KOPT-K1 (cell line): ENCODE measurements at regions not wholly inside any gene's neighbourhood (a gene's known extent, or its start where the extent isn't known, plus 50 kb on each side); places are given as distances from the start of the nearest gene placed in this dataset.

Experiments used
- H3K27ac ChIP-seq: fragments of 200-600 bp; sonication (generic); 2 replicates; pipeline ENCODE4 v1.5.1; 2016; ENCODE audit warnings: antibody characterized with exemption, mild to moderate bottlenecking, low read depth, low read length; ENCODE audit not compliant: poor library complexity, severe bottlenecking
- H3K36me3 ChIP-seq: fragments of 200-600 bp; sonication (generic); 2 replicates; pipeline ENCODE4 v1.5.1; 2017; ENCODE audit warnings: antibody characterized with exemption, mild to moderate bottlenecking, low read length, moderate library complexity; ENCODE audit not compliant: insufficient read depth
- H3K9me3 ChIP-seq: fragments of 200-600 bp; sonication (generic); 2 replicates; pipeline ENCODE4 v1.5.1; 2017; ENCODE audit warnings: antibody characterized with exemption, low read length, mild to moderate bottlenecking; ENCODE audit not compliant: insufficient read depth, poor library complexity, severe bottlenecking

DNA sequence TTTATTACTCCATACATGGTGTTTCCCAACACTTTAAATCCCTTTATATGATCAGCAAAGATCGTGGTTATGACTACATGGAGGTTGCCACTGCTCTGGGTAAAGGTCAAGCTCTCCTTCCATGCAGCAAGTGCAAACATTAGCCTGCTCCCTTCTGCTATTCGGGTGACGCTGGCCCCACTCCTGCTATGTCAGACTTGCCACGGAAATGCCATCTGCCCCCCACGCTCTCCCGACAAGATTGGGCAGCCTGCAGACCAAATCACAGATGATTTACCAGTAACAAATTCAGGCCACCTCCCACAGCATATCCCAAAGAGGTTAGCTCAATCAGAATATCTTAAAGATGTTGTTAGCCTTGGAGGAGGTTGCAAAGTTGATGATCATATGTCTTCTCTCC is 77.8 kb upstream of the MGMT start:
- H3K27ac ChIP-seq: no peak overlapping the region
- H3K36me3 ChIP-seq: no peaks in the 10 kb centered on the region
- no peaks in the 10 kb centered on the region for H3K9me3 ChIP-seq

- Histone ChIP-seq H3K9me3 (no peaks in the 10 kb centered on the region), H3K36me3 (no peaks in the 10 kb centered on the region), H3K27ac (no peak overlapping the region)
Observed at GRCh38 chr10:129390147-129390546, 76.9 kb upstream of the MGMT start.

GRCh38 chr10:129390726-129391125 is 76.3 kb upstream of the MGMT start:
- no peak overlapping the region for H3K27ac ChIP-seq
- H3K36me3 ChIP-seq: no peaks in the 10 kb centered on the region
- no peaks in the 10 kb centered on the region for H3K9me3 ChIP-seq

GRCh38 chr10:129391464-129391863 is 75.6 kb upstream of the MGMT start:
- Histone ChIP-seq H3K27ac (no peak overlapping the region), H3K36me3 (no peaks in the 10 kb centered on the region), H3K9me3 (no peaks in the 10 kb centered on the region)

DNA sequence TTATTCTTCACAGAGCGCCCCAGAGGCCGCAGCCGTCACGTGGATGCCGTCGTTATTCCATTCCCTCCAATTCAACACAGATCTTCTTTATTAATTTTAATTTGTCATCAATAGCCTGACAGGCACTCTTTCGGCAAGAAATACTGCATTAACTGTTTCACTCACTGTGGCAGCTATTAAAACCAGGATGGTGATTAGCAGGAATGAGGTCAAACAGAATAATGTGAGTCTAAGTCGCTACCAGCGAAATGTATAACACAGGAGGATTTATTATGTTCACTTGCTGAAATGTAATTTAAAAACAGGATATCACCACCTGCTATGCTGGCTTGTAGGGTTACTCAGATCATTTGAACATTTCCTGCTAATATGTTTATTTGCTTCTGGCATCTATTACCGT is 74.2 kb upstream of the MGMT start:
- H3K27ac ChIP-seq: no peak overlapping the region
- H3K36me3 ChIP-seq: no peaks in the 10 kb centered on the region
- H3K9me3 ChIP-seq: no peaks in the 10 kb centered on the region

- Histone ChIP-seq H3K9me3 (no peaks in the 10 kb centered on the region), H3K36me3 (no peaks in the 10 kb centered on the region), H3K27ac (no peak overlapping the region)
Observed at GRCh38 chr10:129393812-129394211, 73.2 kb upstream of the MGMT start.

- no peaks in the 10 kb centered on the region for H3K9me3 ChIP-seq
- H3K27ac ChIP-seq: no peak overlapping the region
- no peaks in the 10 kb centered on the region for H3K36me3 ChIP-seq
Observed at GRCh38 chr10:129394518-129395328, 72.3 kb upstream of the MGMT start.

GRCh38 chr10:129396021-129396722 is 70.9 kb upstream of the MGMT start:
- no peak overlapping the region for H3K27ac ChIP-seq
- no peaks in the 10 kb centered on the region for H3K36me3 ChIP-seq
- H3K9me3 ChIP-seq: no peaks in the 10 kb centered on the region

DNA sequence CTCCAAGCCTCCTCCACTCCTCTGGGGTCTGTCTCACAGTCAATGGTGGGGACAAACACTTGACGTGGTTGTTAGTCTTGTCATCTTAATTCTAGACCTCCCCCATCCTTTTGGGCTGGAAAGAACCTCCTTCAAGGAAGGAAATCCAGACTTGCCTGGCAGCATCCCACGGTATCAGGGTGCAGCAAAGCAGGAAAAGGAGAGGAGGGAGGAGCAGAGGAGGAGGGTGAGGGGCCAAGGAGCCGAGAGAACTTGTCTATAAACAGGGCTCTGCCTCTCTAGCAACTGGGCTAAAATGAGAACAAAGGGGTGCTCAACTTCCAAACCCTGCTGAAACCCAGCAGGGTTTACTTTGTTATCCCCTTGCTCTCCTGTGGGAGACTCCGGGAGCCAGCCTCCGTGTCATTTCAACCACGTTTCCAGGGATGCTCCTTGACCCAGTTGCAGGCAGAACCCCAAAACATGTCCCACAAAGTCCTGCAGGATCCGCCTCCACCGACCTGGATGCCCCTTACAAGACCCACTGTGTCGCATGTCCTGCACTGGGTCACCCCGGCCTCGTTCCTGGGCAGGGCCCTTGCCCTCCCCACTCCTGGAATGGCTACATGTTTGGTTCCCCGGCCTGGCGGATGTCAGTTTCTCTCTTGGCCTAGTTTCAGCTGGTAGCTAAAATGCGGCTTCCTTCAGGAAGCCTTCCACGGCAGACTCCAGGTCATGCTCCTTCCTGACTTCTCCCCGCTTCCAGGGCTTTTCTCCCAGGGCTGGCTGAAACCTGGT is 69.7 kb upstream of the MGMT start:
- Histone ChIP-seq H3K36me3 (no peaks in the 10 kb centered on the region), H3K9me3 (no peaks in the 10 kb centered on the region), H3K27ac (no peak overlapping the region)

DNA sequence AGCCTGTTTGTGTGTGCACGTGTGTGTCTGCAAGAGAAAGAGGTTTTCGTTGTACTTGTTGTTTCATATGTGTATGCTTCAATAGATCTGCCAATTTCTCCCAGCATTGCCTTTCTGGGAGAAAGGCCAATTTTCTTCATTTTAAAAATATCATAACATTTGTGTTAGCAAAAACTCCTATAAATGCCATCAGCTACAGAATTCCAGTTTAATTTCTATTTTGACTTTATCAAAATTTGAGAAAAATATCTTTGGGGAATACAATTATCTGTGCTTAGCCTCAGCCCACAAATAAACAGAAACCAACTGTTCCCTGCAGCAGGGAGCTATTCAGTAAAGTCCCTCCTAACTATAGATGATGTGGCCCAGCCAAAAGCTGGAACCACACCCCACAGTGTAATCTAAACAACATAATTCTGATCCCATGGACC is 68.3 kb upstream of the MGMT start:
- Histone ChIP-seq H3K36me3 (no peaks in the 10 kb centered on the region), H3K9me3 (no peaks in the 10 kb centered on the region), H3K27ac (no peak overlapping the region)

- H3K27ac ChIP-seq: no peak overlapping the region
- no peaks in the 10 kb centered on the region for H3K36me3 ChIP-seq
- H3K9me3 ChIP-seq: no peaks in the 10 kb centered on the region
Observed at GRCh38 chr10:129400426-129400825, 66.6 kb upstream of the MGMT start.

DNA sequence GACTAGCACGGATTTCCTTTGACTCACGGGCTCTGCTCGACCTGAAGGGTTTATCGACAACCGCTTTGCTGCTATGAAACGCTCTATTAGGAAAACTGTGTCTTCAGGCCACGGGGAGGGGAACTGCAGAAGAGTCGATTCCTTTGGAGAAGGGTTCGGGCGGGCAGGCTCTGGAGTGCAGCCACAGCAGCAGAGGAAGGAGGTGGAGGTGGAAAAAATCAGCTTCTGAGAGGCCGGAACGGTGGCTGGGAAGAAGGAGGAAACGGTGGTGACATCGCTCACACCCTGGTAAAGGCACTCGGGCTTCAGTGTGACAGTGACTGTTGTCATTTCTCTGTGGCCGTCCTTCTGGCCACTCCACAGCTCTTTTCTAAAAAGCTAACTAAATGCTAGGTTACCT is 64.6 kb upstream of the MGMT start:
- no peak overlapping the region for H3K27ac ChIP-seq
- no peaks in the 10 kb centered on the region for H3K36me3 ChIP-seq
- H3K9me3 ChIP-seq: no peaks in the 10 kb centered on the region

DNA sequence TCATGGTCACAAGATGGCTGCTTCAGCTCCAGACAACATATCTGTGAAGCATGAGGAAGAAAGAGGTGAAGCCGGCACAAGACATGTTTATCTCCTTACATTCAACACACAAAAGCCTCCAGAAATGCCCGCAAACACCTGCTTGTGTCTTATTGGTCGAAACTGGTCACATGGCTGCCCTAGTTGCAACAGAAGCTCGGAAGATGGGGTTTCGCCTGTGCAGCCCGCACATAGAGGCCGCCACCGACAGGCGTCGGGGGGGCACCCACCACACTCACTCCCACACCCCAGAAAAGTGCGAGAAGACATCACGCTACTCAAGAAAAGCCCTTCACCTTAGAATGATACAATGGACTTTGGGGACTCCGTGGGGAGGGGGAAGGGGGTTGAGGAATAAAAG is 63.0 kb upstream of the MGMT start:
- Histone ChIP-seq H3K9me3 (no peaks in the 10 kb centered on the region), H3K27ac (no peak overlapping the region), H3K36me3 (no peaks in the 10 kb centered on the region)

- H3K27ac ChIP-seq: no peak overlapping the region
- no peaks in the 10 kb centered on the region for H3K9me3 ChIP-seq
- H3K36me3 ChIP-seq: no peaks in the 10 kb centered on the region
Observed at GRCh38 chr10:129405389-129405788, 61.7 kb upstream of the MGMT start.

DNA sequence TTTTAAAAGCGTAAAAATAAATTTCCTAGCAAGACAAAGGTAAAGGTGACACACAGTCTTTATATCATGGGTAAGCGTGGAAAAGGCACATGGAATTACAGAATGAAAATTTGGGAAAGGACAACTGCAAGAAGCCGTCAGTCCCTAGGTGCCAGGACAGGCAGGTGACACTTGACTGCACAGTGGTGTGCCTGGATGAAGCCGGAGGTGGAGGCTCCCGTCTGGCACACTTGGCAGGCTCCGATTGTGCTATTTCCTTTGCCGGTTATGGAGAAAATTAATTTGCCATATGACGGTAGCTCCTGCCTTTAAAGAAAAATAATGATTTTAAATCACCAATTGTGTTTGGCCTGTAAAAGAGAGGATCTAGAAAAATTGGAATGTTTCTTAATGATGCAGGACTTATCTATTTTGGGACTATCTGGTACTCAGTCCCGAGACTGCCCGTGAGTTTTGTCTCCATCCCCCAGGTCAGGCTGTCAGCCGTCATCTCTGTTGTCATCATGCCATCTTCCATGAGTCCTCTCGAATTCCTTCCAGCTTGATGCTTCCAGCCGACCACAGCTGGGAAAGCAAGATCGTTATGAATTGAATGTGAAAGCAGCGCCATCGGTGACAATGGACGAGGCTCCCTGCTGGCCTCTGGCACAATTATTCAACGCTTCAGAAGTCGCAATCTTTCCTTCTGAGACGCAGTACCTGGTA is 56.2 kb upstream of the MGMT start:
- Histone ChIP-seq H3K27ac (no peak overlapping the region), H3K36me3 (no peaks in the 10 kb centered on the region), H3K9me3 (no peaks in the 10 kb centered on the region)
